Peyer's patch (tissue), 4 donors: ENCODE measurements at regions not wholly inside any gene's neighbourhood (a gene's known extent, or its start where the extent isn't known, plus 50 kb on each side); places are given as distances from the start of the nearest gene placed in this dataset.

ENCODE experiments used
- POLR2A ChIP-seq, 2 donors: fragments of 450-650 bp; IDR thresholded peaks; one replicate each; pipeline ENCODE4 v1.5.1; 2017; ENCODE audit warnings: antibody characterized with exemption in 2 of 2, mild to moderate bottlenecking in 2 of 2, moderate library complexity in 2 of 2
- TF ChIP-seq, protein P1 (sequence below), 6 experiments: fragments of 450-650 bp in 4 of 6; fragments of 200-600 bp in 2 of 6; sonication (generic) in 1 of 6; IDR thresholded peaks; one replicate each; pipeline ENCODE4 v1.5.1; 2017 to 2019; ENCODE audit warnings: antibody characterized with exemption in 6 of 6, mild to moderate bottlenecking in 3 of 6, moderate library complexity in 1 of 6

DNA sequence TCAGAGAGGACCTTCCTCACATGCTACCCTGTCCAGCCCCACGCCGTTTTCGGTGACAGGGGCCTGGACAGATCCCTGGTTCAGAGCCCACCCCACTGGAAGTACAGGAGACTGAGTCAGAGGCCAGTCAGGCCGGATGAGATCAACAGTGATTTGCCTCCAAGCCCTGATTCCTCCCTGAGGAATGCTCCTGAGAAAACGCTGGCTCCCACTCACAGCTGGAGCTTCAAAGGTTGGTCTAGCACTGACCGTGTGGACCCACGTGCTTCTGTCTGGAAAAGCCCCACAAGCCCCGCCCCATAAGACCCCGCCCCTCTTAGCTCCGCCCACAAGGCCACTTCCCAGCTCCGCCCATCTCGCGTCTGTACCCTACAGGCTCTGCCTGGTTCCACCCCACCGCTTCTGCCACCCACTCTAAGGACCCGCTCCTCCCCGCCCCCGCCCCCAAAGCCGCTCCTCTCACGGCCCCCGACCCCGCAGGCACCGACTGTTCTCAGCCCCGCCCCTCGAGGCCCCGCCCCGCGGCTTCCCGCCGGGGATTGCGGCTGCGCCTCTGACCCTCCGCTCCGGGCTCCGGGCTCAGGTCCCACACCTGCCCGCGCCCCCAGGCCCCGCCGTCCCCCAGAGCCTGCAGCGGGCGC is 64.9 kb upstream of the BHLHE23 start:
- TF ChIP-seq, protein P1, sequence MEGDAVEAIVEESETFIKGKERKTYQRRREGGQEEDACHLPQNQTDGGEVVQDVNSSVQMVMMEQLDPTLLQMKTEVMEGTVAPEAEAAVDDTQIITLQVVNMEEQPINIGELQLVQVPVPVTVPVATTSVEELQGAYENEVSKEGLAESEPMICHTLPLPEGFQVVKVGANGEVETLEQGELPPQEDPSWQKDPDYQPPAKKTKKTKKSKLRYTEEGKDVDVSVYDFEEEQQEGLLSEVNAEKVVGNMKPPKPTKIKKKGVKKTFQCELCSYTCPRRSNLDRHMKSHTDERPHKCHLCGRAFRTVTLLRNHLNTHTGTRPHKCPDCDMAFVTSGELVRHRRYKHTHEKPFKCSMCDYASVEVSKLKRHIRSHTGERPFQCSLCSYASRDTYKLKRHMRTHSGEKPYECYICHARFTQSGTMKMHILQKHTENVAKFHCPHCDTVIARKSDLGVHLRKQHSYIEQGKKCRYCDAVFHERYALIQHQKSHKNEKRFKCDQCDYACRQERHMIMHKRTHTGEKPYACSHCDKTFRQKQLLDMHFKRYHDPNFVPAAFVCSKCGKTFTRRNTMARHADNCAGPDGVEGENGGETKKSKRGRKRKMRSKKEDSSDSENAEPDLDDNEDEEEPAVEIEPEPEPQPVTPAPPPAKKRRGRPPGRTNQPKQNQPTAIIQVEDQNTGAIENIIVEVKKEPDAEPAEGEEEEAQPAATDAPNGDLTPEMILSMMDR (IDR thresholded peaks at IDR 0.05), result no peak
- no peak for TF ChIP-seq POLR2A (IDR thresholded peaks at IDR 0.05)
